Neural progenitor cell (in vitro differentiated cells): ENCODE measurements at regions not wholly inside any gene's neighbourhood (a gene's known extent, or its start where the extent isn't known, plus 50 kb on each side); places are given as distances from the start of the nearest gene placed in this dataset.
A peak's percentile ranks its signal among the peaks of the same experiment; 100 is the strongest.

Experiments
- DNase-seq: peaks from one replicate; pipeline ENCODE4 v3.0.0-alpha.2; 2016; ENCODE audit warnings: low spot score
- H2AFZ ChIP-seq: fragments of 200-600 bp; sonication (generic); replicated peaks from 2 replicates; pipeline ENCODE4 v1.6.1; 2016; ENCODE audit warnings: antibody characterized with exemption
- H3F3A ChIP-seq: fragments of 200-600 bp; sonication (generic); 2 replicates; pipeline ENCODE4 v1.6.1; 2016; ENCODE audit warnings: antibody characterized with exemption, low read depth
- H3K27ac ChIP-seq: fragments of 200-600 bp; sonication (generic); 2 replicates; pipeline ENCODE4 v1.5.1; 2016; ENCODE audit warnings: mild to moderate bottlenecking
- H3K27me3 ChIP-seq: fragments of 200-600 bp; sonication (generic); 2 replicates; pipeline ENCODE4 v1.6.1; 2016; ENCODE audit warnings: mild to moderate bottlenecking, moderate library complexity
- H3K36me3 ChIP-seq: fragments of 200-600 bp; sonication (generic); 2 replicates; pipeline ENCODE4 v1.5.1; 2016
- H3K4me1 ChIP-seq: fragments of 200-600 bp; sonication (generic); 2 replicates; pipeline ENCODE4 v1.6.1; 2016; ENCODE audit warnings: mixed run types
- H3K4me2 ChIP-seq: fragments of 200-600 bp; sonication (generic); 2 replicates; pipeline ENCODE4 v1.6.1; 2016
- H3K4me3 ChIP-seq: fragments of 200-600 bp; sonication (generic); 2 replicates; pipeline ENCODE4 v1.5.1; 2016
- H3K79me2 ChIP-seq: fragments of 200-600 bp; sonication (generic); 2 replicates; pipeline ENCODE4 v1.6.1; 2016; ENCODE audit warnings: low read depth
- H3K9ac ChIP-seq: fragments of 200-600 bp; sonication (generic); 2 replicates; pipeline ENCODE4 v1.6.1; 2016
- H3K9me3 ChIP-seq: fragments of 200-600 bp; sonication (generic); 2 replicates; pipeline ENCODE4 v1.5.1; 2016; ENCODE audit warnings: low read depth
- H4K20me1 ChIP-seq: fragments of 200-600 bp; sonication (generic); 2 replicates; pipeline ENCODE4 v1.6.1; 2016; ENCODE audit warnings: low read depth
- H3K27ac Mint-ChIP-seq: 3 replicates; pipeline ENCODE4 v1.8.0; 2021; ENCODE audit warnings: mixed read lengths
- H3K27me3 Mint-ChIP-seq: 2 replicates; pipeline ENCODE4 v1.8.0; 2022; ENCODE audit warnings: low read depth, mild to moderate bottlenecking, inconsistent platforms, moderate library complexity, mixed read lengths; ENCODE audit not compliant: insufficient read depth
- H3K36me3 Mint-ChIP-seq: 3 replicates; pipeline ENCODE4 v1.8.0; 2021; ENCODE audit warnings: mixed read lengths
- H3K4me1 Mint-ChIP-seq: 3 replicates; pipeline ENCODE4 v1.8.0; 2021; ENCODE audit warnings: mixed read lengths
- H3K4me3 Mint-ChIP-seq: 3 replicates; pipeline ENCODE4 v1.8.0; 2021; ENCODE audit warnings: mild to moderate bottlenecking, moderate library complexity, mixed read lengths
- H3K9me3 Mint-ChIP-seq: 3 replicates; pipeline ENCODE4 v1.8.0; 2020; ENCODE audit warnings: mixed read lengths
- EZH2 ChIP-seq: fragments of 200-600 bp; sonication (generic); IDR thresholded peaks from 2 replicates; pipeline ENCODE4 v1.6.1; 2017; ENCODE audit warnings: antibody characterized with exemption, mild to moderate bottlenecking, moderate library complexity
- EZH2phosphoT487 ChIP-seq: fragments of 200-600 bp; sonication (generic); IDR thresholded peaks from 2 replicates; pipeline ENCODE4 v1.6.1; 2017; ENCODE audit warnings: antibody characterized with exemption
- TF ChIP-seq, protein P1 (sequence below): fragments of 200-600 bp; sonication (generic); IDR thresholded peaks from 2 replicates; pipeline ENCODE4 v1.5.1; 2017; ENCODE audit warnings: antibody characterized with exemption, mild to moderate bottlenecking

DNA sequence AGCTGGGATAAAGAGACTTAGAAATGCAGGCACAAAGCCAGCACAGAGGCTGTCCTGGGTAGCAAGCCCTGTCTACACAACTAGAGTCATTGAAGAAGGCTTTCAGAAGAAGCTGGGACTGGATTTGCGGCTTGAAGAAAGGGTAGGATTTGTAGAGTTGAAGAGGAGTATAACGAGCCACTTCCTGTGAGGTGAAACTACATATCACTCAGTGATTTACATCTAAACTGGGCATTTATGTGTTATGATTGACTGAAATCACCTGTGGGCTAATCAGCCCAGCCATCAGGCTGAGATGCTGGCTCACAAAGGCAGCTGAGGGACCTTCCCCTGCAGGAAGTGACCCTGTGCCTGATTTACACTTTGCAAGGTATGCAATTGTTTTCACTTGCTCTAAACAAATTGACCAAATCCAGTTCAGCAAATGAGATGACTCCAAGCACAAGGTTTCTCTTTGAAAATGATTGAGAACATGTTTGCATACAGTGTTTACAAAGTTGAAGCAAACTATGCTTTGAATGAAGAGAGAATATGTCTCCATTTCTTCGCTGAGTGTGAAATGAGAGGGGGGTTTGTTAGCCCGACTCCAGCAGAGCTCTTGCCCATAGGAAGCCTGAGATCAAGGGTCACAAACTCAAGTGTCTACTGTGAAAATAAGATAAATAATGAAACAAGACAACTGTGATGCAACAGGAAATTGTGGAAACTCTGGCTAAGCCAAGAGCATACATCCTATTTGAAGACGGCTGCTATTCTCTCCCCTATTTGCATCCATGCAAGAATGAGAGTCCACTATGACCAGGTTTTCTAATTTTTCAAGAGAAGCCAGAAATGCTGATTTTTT lies 69.3 kb upstream of the HK2 start:
- H3K4me2 ChIP-seq = peak overlapping the region; percentile 25
- H4K20me1 ChIP-seq = no peaks in the 10 kb centered on the region
- peaks cover 18% of the 10 kb centered on the region for H3F3A ChIP-seq
- H3K4me1 ChIP-seq = peaks cover 22% of the 10 kb centered on the region
- Mint-ChIP-seq H3K36me3 (no peaks in the 10 kb centered on the region), H3K4me3 (no peak overlapping the region), H3K27me3 (peaks cover 4% of the 10 kb centered on the region), H3K9me3 (peaks cover 3% of the 10 kb centered on the region), H3K27ac (peak overlapping the region; percentile 76), H3K4me1 (peaks cover 34% of the 10 kb centered on the region)
- H3K79me2 ChIP-seq = no peaks in the 10 kb centered on the region
- no peaks in the 10 kb centered on the region for H3K9me3 ChIP-seq
- no peak overlapping the region for H3K4me3 ChIP-seq
- H3K9ac ChIP-seq = no peak overlapping the region
- no peaks in the 10 kb centered on the region for H3K36me3 ChIP-seq
- peak overlapping the region; percentile 33 for H3K27ac ChIP-seq
- no peak for DNase-seq
- peak overlapping the region; percentile 4 for H2AFZ ChIP-seq
- TF ChIP-seq EZH2 (no peak), EZH2phosphoT487 (no peak)
- TF ChIP-seq, protein P1, sequence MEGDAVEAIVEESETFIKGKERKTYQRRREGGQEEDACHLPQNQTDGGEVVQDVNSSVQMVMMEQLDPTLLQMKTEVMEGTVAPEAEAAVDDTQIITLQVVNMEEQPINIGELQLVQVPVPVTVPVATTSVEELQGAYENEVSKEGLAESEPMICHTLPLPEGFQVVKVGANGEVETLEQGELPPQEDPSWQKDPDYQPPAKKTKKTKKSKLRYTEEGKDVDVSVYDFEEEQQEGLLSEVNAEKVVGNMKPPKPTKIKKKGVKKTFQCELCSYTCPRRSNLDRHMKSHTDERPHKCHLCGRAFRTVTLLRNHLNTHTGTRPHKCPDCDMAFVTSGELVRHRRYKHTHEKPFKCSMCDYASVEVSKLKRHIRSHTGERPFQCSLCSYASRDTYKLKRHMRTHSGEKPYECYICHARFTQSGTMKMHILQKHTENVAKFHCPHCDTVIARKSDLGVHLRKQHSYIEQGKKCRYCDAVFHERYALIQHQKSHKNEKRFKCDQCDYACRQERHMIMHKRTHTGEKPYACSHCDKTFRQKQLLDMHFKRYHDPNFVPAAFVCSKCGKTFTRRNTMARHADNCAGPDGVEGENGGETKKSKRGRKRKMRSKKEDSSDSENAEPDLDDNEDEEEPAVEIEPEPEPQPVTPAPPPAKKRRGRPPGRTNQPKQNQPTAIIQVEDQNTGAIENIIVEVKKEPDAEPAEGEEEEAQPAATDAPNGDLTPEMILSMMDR = no peak
- H3K27me3 ChIP-seq = no peaks in the 10 kb centered on the region

DNA sequence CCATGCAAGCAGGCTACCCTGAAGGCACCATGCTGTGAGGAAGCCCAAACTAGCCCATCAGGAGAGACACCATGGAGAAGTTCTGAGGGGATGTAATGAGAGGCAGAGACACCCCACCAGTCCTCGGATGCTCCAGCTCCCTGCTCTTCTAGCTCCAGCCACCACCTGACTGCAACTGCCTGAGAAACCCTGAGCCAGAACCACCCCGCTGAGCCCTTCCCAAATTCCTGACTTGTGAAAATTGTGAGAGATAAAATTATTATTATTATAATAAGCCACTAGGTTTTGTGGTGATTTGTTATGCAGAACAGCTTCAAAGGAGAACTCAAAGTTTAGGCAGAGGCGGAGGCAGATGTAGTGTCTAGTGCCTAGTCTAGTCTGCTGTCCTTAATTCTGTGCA lies 67.1 kb upstream of the HK2 start:
- Histone ChIP-seq H3K4me3 (no peak overlapping the region), H3K9ac (no peak overlapping the region), H3K27me3 (no peaks in the 10 kb centered on the region), H3K79me2 (no peaks in the 10 kb centered on the region), H3K27ac (no peak overlapping the region), H3K4me2 (no peak overlapping the region), H3K9me3 (no peaks in the 10 kb centered on the region), H2AFZ (no peak overlapping the region), H3F3A (peaks cover 18% of the 10 kb centered on the region), H3K36me3 (no peaks in the 10 kb centered on the region), H4K20me1 (no peaks in the 10 kb centered on the region), H3K4me1 (peaks cover 22% of the 10 kb centered on the region)
- DNase-seq = no peak
- peaks cover 34% of the 10 kb centered on the region for H3K4me1 Mint-ChIP-seq
- no peak overlapping the region for H3K27ac Mint-ChIP-seq
- no peaks in the 10 kb centered on the region for H3K9me3 Mint-ChIP-seq
- TF ChIP-seq EZH2 (no peak), EZH2phosphoT487 (no peak)
- TF ChIP-seq, protein P1 = no peak
- peaks cover 4% of the 10 kb centered on the region for H3K27me3 Mint-ChIP-seq
- H3K4me3 Mint-ChIP-seq = no peak overlapping the region
- no peaks in the 10 kb centered on the region for H3K36me3 Mint-ChIP-seq

DNA sequence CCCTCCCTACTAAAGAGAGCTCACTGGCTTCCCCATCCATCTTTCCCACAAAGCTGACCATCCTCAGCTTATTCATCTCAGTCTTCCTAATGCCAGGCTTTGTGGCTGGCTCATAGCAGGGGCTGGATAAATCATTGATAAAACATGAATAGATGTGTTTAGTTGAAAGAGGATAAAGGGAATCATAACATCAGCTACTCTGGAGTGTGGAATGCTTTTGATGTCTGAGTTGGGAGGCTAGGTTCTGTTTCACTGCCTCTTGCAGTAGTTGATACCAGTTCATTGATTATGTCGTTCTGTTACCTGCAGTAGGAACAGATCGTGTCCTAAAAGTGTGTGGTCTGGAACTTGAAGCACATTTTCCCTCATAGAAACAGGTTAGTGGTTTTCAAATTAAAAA lies 66.3 kb upstream of the HK2 start:
- no peaks in the 10 kb centered on the region for H3K36me3 ChIP-seq
- H3K27me3 Mint-ChIP-seq = no peaks in the 10 kb centered on the region
- no peaks in the 10 kb centered on the region for H3K36me3 Mint-ChIP-seq
- H3K9me3 ChIP-seq = no peaks in the 10 kb centered on the region
- H3K79me2 ChIP-seq = no peaks in the 10 kb centered on the region
- H3K4me1 Mint-ChIP-seq = peaks cover 34% of the 10 kb centered on the region
- no peak overlapping the region for H3K27ac ChIP-seq
- TF ChIP-seq, protein P1 = no peak
- TF ChIP-seq EZH2 (no peak), EZH2phosphoT487 (no peak)
- no peak for DNase-seq
- H3K27me3 ChIP-seq = no peaks in the 10 kb centered on the region
- H3F3A ChIP-seq = peaks cover 18% of the 10 kb centered on the region
- H4K20me1 ChIP-seq = no peaks in the 10 kb centered on the region
- no peak overlapping the region for H3K4me3 ChIP-seq
- H3K4me2 ChIP-seq = no peak overlapping the region
- no peak overlapping the region for H3K9ac ChIP-seq
- no peak overlapping the region for H3K4me3 Mint-ChIP-seq
- H2AFZ ChIP-seq = no peak overlapping the region
- peaks cover 22% of the 10 kb centered on the region for H3K4me1 ChIP-seq
- no peak overlapping the region for H3K27ac Mint-ChIP-seq
- no peaks in the 10 kb centered on the region for H3K9me3 Mint-ChIP-seq
